HepG2 (cell line): ENCODE measurements at regions not wholly inside any gene's neighbourhood (a gene's known extent, or its start where the extent isn't known, plus 50 kb on each side); places are given as distances from the start of the nearest gene placed in this dataset.
"Not testable (repeated sequence)": the region's sequence is repeated elsewhere in the genome, so short reads cannot be mapped to it uniquely, and the experiment has no call there.

Experiments
- ATAC-seq: fragments of 200-7000 bp; cut with Tn5 transposase; 3 replicates; pipeline ENCODE4 v1.9.1; 2020; ENCODE audit warnings: mild to moderate bottlenecking, moderate library complexity
- BruUV-seq: library from RNA; stranded (reverse); fragments of 400-500 nt; replicated peaks from 2 replicates; lab custom pipeline; 2021; lab: Mats Ljungman, UMichigan
- CTCF ChIA-PET: fragments of 300-600 bp; formaldehyde crosslinking; extraction: SDS; loops from one replicate; lab custom pipeline; 2021; ENCODE audit warnings: low total read pairs, inconsistent platforms, low intra/inter-chr PET ratio; lab: Yijun Ruan, JAX
- POLR2A ChIA-PET: fragments of 350-600 bp; sonication (Branson Sonifier 250); formaldehyde crosslinking; loops from one replicate; lab custom pipeline; 2020; ENCODE audit warnings: antibody characterized with exemption, inconsistent platforms; lab: Yijun Ruan, JAX
- DNase-seq: peaks from one replicate; pipeline ENCODE4 v3.0.0-alpha.2; 2015; ENCODE audit warnings: low spot score
- FAIRE-seq: peaks from 3 replicates; lab custom pipeline; 2011; peaks lifted over from hg19 to GRCh38; lab: Jason Lieb, UNC
- H2AFZ ChIP-seq: one replicate; pipeline ENCODE4 v1.6.1; 2011; ENCODE audit warnings: low read length, inconsistent platforms
- H3K27ac ChIP-seq: fragments of 300-600 bp; 3 replicates; pipeline ENCODE4 v1.8.0; 2011; ENCODE audit warnings: mixed run types, mild to moderate bottlenecking, mixed read lengths, low read length, inconsistent platforms; ENCODE audit not compliant: insufficient read depth; ENCODE audit errors: extremely low read length
- H3K27me3 ChIP-seq, 2 experiments: fragments of 200-600 bp in 1 of 2; 2 replicates in 1 of 2; 3 replicates in 1 of 2; pipeline versions ENCODE4 v1.6.0 to v1.8.0; 2011; ENCODE audit warnings: low read length in 2 of 2, mild to moderate bottlenecking in 2 of 2, moderate library complexity in 2 of 2, inconsistent platforms in 1 of 2; ENCODE audit not compliant: insufficient read depth in 2 of 2, control insufficient read depth in 1 of 2
- H3K36me3 ChIP-seq, 2 experiments: fragments of 200-600 bp in 1 of 2; replicated peaks in 1 of 2; 2 replicates in 1 of 2; 3 replicates in 1 of 2; pipeline versions ENCODE4 v1.5.1 to v1.8.0; 2011; ENCODE audit warnings: low read length in 2 of 2, inconsistent platforms in 1 of 2; ENCODE audit not compliant: insufficient read depth in 2 of 2, control insufficient read depth in 1 of 2
- H3K4me1 ChIP-seq: 2 replicates; pipeline ENCODE4 v1.5.1; 2012; ENCODE audit warnings: low read length, inconsistent platforms; ENCODE audit not compliant: insufficient read depth
- H3K4me2 ChIP-seq: 2 replicates; pipeline ENCODE4 v1.6.0; 2011; ENCODE audit warnings: low read depth, low read length, inconsistent platforms
- H3K4me3 ChIP-seq, 3 experiments: fragments of 200-600 bp in 1 of 3; sonication (generic), shearing (Covaris generic) in 1 of 3; replicated peaks in 1 of 3; 2 replicates each; pipeline ENCODE4 v1.5.1; 2011 to 2016; ENCODE audit warnings: low read length in 3 of 3, inconsistent platforms in 2 of 3, low read depth in 2 of 3, mild to moderate bottlenecking in 2 of 3, control low read depth in 1 of 3, mixed read lengths in 1 of 3; ENCODE audit not compliant: insufficient read depth in 1 of 3
- H3K79me2 ChIP-seq: one replicate; pipeline ENCODE4 v1.6.1; 2011; ENCODE audit warnings: low read length, inconsistent platforms; ENCODE audit not compliant: insufficient read depth
- H3K9ac ChIP-seq: 2 replicates; pipeline ENCODE4 v1.6.0; 2011; ENCODE audit warnings: mild to moderate bottlenecking, low read depth, low read length, inconsistent platforms; ENCODE audit not compliant: insufficient read depth
- H3K9me3 ChIP-seq: 2 replicates; pipeline ENCODE4 v1.5.1; 2012; ENCODE audit warnings: mild to moderate bottlenecking, low read length
- H4K20me1 ChIP-seq: 2 replicates; pipeline ENCODE4 v1.6.0; 2011; ENCODE audit warnings: inconsistent platforms, mild to moderate bottlenecking, low read length, moderate library complexity; ENCODE audit not compliant: insufficient read depth
- CEBPG ChIP-seq: IDR thresholded peaks from 2 replicates; pipeline ENCODE4 v1.6.1; 2016
- CTCF ChIP-seq: sonication (generic); formaldehyde crosslinking; IDR thresholded peaks from 2 replicates; pipeline ENCODE4 v1.5.0; 2020; ENCODE audit warnings: mild to moderate bottlenecking, missing genetic modification reagents, moderate library complexity
- EHMT2 ChIP-seq: fragments of 200-600 bp; sonication (generic); IDR thresholded peaks from 2 replicates; pipeline ENCODE4 v1.7.0; 2017; ENCODE audit warnings: antibody characterized with exemption, low read depth, low read length, borderline replicate concordance
- FOXA1 ChIP-seq, 2 experiments: fragments of 450-650 bp in 1 of 2; sonication (generic) in 1 of 2; formaldehyde crosslinking in 1 of 2; IDR thresholded peaks; 2 replicates each; pipeline versions ENCODE4 v1.4.0 to v1.6.1; 2016 to 2020; ENCODE audit warnings: missing genetic modification reagents in 1 of 2
- GATAD2A ChIP-seq: IDR thresholded peaks from 2 replicates; pipeline ENCODE4 v1.6.1; 2016
- HMG20B ChIP-seq: conservative IDR thresholded peaks from 2 replicates; pipeline ENCODE4 v1.6.1; 2016; ENCODE audit warnings: missing genetic modification reagents, missing compliant biosample characterization
- HOXA3 ChIP-seq: sonication (generic); formaldehyde crosslinking; IDR thresholded peaks from 2 replicates; pipeline ENCODE4 v1.5.0; 2020; ENCODE audit warnings: missing genetic modification reagents
- KAT8 ChIP-seq: IDR thresholded peaks from 2 replicates; pipeline ENCODE4 v1.6.1; 2016; ENCODE audit warnings: missing genetic modification reagents, missing compliant biosample characterization
- PHF8 ChIP-seq: sonication (generic); formaldehyde crosslinking; IDR thresholded peaks from 2 replicates; pipeline ENCODE4 v1.5.0; 2020; ENCODE audit warnings: missing genetic modification reagents
- SALL1 ChIP-seq: sonication (generic); formaldehyde crosslinking; IDR thresholded peaks from 2 replicates; pipeline ENCODE4 v1.8.0; 2022; ENCODE audit warnings: mild to moderate bottlenecking, missing genetic modification reagents
- THAP9 ChIP-seq: sonication (generic); formaldehyde crosslinking; IDR thresholded peaks from 2 replicates; pipeline ENCODE4; 2020; ENCODE audit warnings: missing genetic modification reagents, mild to moderate bottlenecking, borderline replicate concordance
- ZNF350 ChIP-seq: sonication (generic); formaldehyde crosslinking; IDR thresholded peaks from 2 replicates; pipeline ENCODE4 v1.4.0; 2020; ENCODE audit warnings: mild to moderate bottlenecking, low read depth, missing genetic modification reagents, borderline replicate concordance
- ZNF563 ChIP-seq: sonication (generic); formaldehyde crosslinking; IDR thresholded peaks from 2 replicates; pipeline ENCODE4 v1.8.0; 2022; ENCODE audit warnings: mild to moderate bottlenecking, moderate library complexity, missing genetic modification reagents
- ZNF75D ChIP-seq: sonication (generic); formaldehyde crosslinking; IDR thresholded peaks from 2 replicates; pipeline ENCODE4 v1.8.1; 2023; ENCODE audit warnings: missing genetic modification reagents, mild to moderate bottlenecking, borderline replicate concordance
- WGBS: methylation state at CpG from one replicate; pipeline ENCODE4 v1.1.6; 2017; ENCODE audit warnings: low lambda C conversion rate; 5-methylcytosine and 5-hydroxymethylcytosine counted together
- in situ Hi-C: cut with HindIII; loops from 2 replicates; pipeline ENCODE4 v1.10.0; 2017; ENCODE audit warnings: low pct_unique_long_range_greater_than_20kb; ENCODE audit not compliant: extremely low pct_ligation_motif_present
- intact Hi-C: fragments of 100-400 bp; cut with micrococcal nuclease; formaldehyde crosslinking; loops from one replicate; pipeline ENCODE4 v1.10.0; 2022; ENCODE audit not compliant: unreplicated experiment

- not testable (repeated sequence) for TF ChIP-seq FOXA1 (IDR thresholded peaks at IDR 0.05)
- TF ChIP-seq FOXA1 (CRISPR knock-in tag; IDR thresholded peaks at IDR 0.05) (peak; percentile 70), GATAD2A (CRISPR knock-in tag) (0 out of 2 replicates have a peak, but pooled peaks have one; percentile 25), CTCF (CRISPR knock-in tag) (peak; percentile 29), KAT8 (0 out of 2 replicates have a peak, but pooled peaks have one; percentile 23), THAP9 (0 out of 2 replicates have a peak, but pooled peaks have one; percentile 18), SALL1 (CRISPR knock-in tag) (peak; percentile 28; the same call in 1 of the 2 replicates), HOXA3 (CRISPR knock-in tag) (peak; percentile 67), PHF8 (CRISPR knock-in tag) (0 out of 2 replicates have a peak, but pooled peaks have one; percentile 21)
Observed at GRCh38 chr2:208800887-208801286, 394.3 kb downstream of the PTH2R start (continued).

GRCh38 chr2:208807756-208808155, 401.2 kb downstream of the PTH2R start:
- Histone ChIP-seq H3K4me1 (no peaks in the 10 kb centered on the region), H3K27ac (no peak overlapping the region), H4K20me1 (no peaks in the 10 kb centered on the region), H3K36me3 (no peaks in the 10 kb centered on the region), H3K79me2 (no peaks in the 10 kb centered on the region)
- in situ Hi-C loops = no loop called here
- no peak for DNase-seq
- no peak for ATAC-seq
- CTCF ChIA-PET = no interaction called here
- no peak for TF ChIP-seq HMG20B (CRISPR knock-in tag)
- TF ChIP-seq ZNF350 (CRISPR knock-in tag) = no peak
- TF ChIP-seq ZNF75D (CRISPR knock-in tag) = no peak
- TF ChIP-seq CEBPG (CRISPR knock-in tag) = no peak
- TF ChIP-seq ZNF563 (CRISPR knock-in tag) = no peak
- TF ChIP-seq EHMT2 = no peak
- no peak for TF ChIP-seq KAT8
- TF ChIP-seq, all 625 proteins: peak for 0
- intact Hi-C loops = no loop called here
- H3K4me3 ChIP-seq = no peak overlapping the region
- H3K27me3 ChIP-seq = no peaks in the 10 kb centered on the region
- H3K4me2 ChIP-seq = no peak overlapping the region
- H3K9ac ChIP-seq = no peak overlapping the region
- POLR2A ChIA-PET = no interaction called here
- no TSS peak for BruUV-seq
- H2AFZ ChIP-seq = no peak overlapping the region
- 2% methylated on average over 2 of the region's 2 CpGs for WGBS
- no peak for FAIRE-seq
- H3K9me3 ChIP-seq = no peaks in the 10 kb centered on the region
